Fibroblast of peridontal ligament (primary cell): ENCODE measurements at regions not wholly inside any gene's neighbourhood (a gene's known extent, or its start where the extent isn't known, plus 50 kb on each side); places are given as distances from the start of the nearest gene placed in this dataset.
A peak's percentile ranks its signal among the peaks of the same experiment; 100 is the strongest.
"Not testable (repeated sequence)": the region's sequence is repeated elsewhere in the genome, so short reads cannot be mapped to it uniquely, and the experiment has no call there.

Experiments used
- DNase-seq: peaks from one replicate; pipeline ENCODE4 v3.0.0-alpha.2; 2010; ENCODE audit errors: extremely low read depth

DNA sequence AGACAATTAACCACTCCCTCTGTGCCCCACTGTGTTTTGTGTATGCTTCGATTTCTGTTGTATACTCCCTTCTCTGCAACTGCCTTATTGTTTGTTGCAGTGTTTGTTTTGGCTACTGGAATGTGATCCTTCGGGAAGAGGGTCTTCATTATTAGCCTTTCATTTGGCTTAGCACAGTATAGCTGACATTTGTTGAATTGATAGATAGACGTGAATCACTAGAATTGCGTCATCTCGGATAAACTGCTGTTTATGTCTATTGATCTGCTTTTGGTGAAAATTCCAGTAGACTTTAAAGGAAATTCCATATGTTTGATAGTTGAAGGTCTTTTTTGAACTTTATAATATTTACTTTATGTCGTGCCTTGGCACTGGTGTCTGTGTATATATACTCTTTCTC is 189.9 kb upstream of the EYA4 start:
- DNase-seq: no peak

- no peak for DNase-seq
Observed at GRCh38 chr6:133052465-133052864, 188.7 kb upstream of the EYA4 start.

DNA sequence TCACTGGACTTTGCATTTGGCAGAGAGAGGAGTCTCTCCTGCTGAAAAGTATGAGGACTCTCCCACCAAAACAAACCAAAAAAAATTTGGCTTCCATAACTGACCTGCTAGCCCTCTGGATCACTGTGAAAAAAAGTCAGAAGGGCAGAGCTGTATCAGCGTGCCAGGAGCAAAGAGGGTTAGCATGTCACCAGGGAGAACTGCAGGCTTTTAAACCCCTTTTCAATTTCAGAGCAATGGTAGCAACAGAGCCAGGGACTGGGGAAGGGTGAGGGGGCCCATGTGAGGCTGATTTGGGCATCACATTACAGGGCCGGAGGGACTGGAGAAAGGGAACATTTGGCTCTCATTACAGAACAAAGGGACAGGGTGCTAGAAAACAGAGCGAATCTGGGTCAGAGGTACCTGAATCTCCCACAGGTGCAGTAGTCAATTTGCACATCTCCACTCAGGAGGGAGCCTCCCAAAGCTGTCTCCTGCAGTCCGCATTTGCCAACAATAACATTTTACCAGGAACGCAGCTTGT is 185.7 kb upstream of the EYA4 start:
- DNase-seq: no peak

- no peak for DNase-seq
Observed at GRCh38 chr6:133057352-133057751, 183.8 kb upstream of the EYA4 start.

DNA sequence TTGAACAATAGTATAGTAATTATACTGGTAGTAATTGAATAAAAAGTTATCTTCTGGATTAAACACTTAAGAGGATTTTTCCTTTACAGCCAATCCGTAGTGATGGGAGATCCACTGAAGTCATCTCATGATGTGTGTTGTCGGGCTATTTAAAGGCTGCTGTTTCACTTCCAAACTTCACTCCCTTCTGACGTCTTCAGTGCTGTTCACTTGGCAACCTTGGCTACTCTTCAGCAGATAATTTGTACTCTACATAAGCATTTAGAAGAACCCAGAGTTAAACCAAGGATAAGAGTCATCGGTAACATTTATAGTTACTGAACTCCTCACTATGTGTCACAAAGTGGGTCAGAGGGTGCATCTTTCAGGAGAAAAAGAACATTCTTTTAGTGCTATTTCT is 179.1 kb upstream of the EYA4 start:
- peak; percentile 95 for DNase-seq

DNA sequence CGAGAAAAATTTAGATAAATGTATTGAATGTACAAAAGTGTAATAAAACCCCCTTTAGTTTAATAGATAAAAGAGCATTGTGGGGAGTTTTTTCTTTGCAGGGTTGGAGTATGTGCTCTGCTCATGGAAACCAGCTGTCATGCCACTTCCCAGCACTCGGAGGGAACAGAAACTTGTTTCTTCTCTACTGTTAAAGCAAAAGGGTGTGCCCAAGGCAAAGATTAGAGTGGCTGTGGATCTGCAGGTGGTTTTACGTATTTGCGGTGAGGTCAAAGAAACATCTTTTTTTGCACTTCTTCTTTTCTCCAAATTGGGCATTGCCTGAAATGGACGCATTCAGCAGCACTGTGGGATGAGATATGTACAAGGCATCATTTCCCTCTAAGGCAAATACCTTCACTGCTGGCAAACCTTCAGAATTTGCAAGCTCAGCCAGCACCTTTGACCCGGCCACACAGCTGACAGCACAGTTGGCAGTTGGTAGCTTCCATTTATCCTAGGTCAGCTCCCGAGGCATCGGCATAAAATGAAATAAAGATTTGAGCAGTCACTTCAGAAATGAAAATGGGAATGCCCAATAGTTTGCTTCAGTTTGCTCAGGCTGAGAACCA is 178.4 kb upstream of the EYA4 start:
- DNase-seq: peak; percentile 6

GRCh38 chr6:133067960-133068359 is 173.2 kb upstream of the EYA4 start:
- DNase-seq: no peak

GRCh38 chr6:133070410-133071043 is 170.6 kb upstream of the EYA4 start:
- DNase-seq: no peak

DNA sequence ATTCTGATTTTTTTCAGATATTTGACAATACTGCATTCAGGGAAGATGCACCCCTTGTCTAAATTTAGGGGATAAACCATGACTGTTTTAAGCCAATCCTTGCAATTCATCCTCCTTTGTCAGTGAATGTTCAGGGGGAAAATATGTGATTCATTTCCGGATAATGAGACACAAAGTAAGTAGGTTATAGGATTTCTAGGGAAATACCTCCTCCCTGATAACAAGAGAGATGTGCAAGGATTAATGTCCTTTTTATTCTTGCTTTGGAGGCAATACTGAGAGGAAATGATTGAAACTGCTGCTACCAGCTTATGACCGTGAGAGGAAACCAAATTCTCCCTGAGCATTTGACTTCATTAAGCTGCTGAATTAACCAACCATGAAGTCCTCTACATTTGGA is 161.3 kb upstream of the EYA4 start:
- DNase-seq: no peak

GRCh38 chr6:133083248-133083967 is 157.7 kb upstream of the EYA4 start:
- no peak for DNase-seq

DNA sequence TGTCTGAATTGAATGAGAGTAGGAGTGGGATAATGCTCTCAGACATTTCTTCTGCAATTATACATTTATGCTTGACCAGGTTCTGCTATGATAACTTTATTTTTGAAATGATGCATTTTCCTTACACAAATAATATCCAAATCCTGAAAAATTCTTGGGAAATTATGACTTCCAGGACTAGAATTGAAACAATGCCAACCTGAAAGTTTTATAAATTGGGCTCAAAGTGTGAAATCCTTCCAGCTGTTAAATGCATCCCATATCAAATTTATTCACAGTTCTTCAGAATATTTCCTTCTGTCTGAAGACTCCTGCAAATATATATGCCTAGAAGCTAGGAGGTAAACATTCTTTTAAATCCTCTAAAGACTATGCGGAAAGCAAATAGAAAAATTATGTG is 155.7 kb upstream of the EYA4 start:
- no peak for DNase-seq

GRCh38 chr6:133085896-133086295 is 155.3 kb upstream of the EYA4 start:
- DNase-seq: no peak

GRCh38 chr6:133088931-133089695 is 152.0 kb upstream of the EYA4 start:
- DNase-seq: no peak

- DNase-seq: no peak
Observed at GRCh38 chr6:133092199-133092598, 149.0 kb upstream of the EYA4 start.

GRCh38 chr6:133092771-133093170 is 148.4 kb upstream of the EYA4 start:
- no peak for DNase-seq

- not testable (repeated sequence) for DNase-seq
Observed at GRCh38 chr6:133093211-133093610, 147.9 kb upstream of the EYA4 start.

GRCh38 chr6:133093956-133094355 is 147.2 kb upstream of the EYA4 start:
- no peak for DNase-seq

DNA sequence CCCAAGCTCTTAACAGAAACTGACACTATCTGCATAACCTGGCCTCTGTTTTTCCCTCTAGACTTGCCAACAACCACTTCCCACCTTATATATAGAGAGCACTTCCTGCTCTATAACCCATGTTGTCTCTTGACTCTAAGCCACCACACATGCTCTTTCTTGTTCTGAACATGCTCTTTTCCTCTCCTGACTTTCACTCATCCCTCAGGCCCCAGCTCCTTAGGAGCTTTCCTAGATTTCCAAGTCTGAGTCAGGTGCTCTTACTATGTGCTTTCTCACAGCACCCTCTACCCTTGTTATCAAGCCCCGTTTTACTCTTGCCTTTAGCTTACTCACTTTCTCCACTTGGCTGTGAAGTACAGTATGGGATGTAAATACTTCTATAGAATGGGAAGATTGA is 143.9 kb upstream of the EYA4 start:
- no peak for DNase-seq

GRCh38 chr6:133099573-133099972 is 141.6 kb upstream of the EYA4 start:
- peak; percentile 97 for DNase-seq

DNA sequence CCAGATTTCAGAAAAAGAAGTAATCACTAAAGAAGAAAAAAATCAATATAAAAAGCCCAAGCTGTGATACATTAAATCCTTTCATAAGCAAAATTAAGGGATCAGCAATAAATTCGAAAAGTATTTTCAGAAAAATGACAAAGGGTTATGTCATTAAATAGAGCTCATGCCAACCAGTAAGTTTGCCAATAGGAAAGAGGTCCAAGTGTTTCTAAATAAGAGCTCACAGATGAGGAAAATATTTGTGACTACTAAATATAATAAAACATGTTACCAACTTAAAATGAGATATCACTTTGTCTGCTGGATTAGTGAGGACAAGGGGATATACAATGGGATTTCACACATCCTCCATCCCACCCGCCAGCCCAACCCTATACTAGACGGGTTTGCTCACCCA is 140.3 kb upstream of the EYA4 start:
- DNase-seq: peak; percentile 35

DNA sequence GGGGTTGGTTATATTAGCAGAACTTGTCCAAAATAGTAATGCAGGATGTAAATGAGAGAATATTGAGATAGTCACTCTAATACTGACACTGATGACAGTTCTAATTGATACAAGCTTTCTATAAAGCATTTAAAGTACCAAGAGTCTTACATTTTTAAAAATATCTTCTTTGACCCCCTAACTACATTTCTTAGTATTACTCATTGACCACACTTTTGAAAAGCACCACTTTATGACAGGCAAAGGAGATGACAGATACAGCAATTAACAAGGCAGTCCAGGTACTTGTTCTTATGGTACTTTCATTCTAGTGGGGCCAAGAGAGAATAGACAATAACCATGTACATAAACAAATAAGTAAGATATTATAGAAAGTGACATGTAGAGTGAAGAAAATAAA is 139.4 kb upstream of the EYA4 start:
- DNase-seq: peak; percentile 16

DNA sequence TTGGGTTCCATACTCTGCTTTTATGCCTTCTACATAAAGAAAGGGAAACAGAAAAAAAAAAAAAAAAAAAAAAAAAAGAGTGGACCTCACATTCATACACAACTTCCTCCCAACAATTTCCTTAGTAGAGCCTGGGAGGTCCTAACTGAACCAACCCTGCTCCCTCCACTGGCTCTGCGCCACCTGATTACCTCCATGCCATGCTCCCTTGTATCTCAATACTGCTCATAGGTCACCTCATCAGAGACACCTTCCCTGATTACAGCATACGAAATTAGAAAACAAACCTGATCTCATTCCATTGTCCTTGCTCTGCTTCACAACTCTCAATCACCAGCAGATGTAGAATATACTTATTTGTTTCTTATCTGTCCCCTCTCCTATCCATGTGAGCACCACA is 134.2 kb upstream of the EYA4 start:
- DNase-seq: no peak
